HG03469 (cell line): ENCODE measurements at regions not wholly inside any gene's neighbourhood (a gene's known extent, or its start where the extent isn't known, plus 50 kb on each side); places are given as distances from the start of the nearest gene placed in this dataset.
"Not testable (repeated sequence)": the region's sequence is repeated elsewhere in the genome, so short reads cannot be mapped to it uniquely, and the experiment has no call there.

Experiments
- ATAC-seq: cut with Tn5 transposase; IDR thresholded peaks from one replicate; pipeline ENCODE4 v1.9.1; 2021; ENCODE audit warnings: mild to moderate bottlenecking, moderate library complexity, moderate number of reproducible peaks; ENCODE audit not compliant: unreplicated experiment

DNA sequence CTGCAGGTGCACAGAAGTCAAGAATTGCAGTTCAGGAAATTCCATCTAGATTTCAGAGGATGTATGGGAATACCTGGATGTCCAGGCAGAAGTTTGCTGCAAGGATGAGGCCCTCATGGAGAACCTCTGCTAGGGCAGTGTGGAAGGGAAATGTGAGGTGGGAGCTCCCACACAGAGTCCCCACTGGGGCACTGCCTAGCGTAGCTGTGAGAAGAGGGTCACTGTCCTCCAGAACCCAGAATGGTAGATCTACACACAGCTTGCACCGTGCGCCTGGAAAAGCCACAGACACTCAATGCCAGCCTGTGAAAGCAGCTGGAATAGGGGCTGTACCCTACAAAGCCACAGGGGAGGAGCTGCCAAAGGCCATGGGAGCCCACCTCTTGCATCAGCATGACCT is 681.4 kb downstream of the EPHA7 start:
- ATAC-seq: no peak

DNA sequence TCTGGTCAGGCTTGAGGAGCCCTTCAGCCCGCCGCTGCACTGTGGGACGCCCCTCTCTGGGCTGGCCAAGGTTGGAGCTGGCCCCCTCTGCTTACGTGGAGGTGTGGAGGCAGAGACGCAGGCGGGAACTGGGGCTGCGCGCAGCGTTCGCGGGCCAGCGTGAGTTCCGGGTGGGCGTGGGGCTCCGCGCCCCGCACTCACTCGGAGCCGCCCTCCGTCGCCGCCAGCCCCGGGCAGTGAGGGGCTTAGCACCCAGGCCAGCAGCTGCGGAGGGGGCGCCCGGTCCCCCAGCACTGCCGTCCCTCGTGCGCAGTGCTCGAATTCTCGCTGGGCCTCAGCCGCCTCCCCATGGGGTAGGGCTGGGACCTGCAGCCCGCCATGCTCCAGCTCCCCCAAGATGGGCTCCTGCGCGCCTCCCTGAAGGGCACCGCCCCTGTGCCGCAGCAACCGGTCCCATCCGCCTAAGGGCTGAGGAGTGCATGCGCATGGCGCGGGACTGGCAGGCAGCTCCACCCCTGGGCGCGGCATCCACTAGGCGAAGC is 695.9 kb downstream of the EPHA7 start:
- no peak for ATAC-seq

DNA sequence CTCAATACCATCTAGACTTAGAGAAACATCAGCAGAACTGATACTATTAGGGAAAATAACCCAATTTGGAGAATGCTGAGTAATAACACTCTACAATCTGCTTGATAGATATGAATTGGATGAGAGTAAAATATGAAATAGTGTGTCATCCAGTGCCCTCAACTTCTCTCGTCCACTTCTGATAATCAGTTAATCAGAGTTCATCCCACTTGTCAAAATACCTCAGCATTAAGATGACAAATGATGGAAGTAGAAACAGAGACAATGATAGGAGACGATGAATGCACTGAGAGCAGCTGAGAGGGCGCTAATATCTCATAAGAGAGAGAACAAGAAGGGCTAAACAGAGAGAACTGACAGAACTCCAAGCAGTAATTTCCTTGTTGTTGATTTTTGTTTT is 699.6 kb downstream of the EPHA7 start:
- no peak for ATAC-seq

DNA sequence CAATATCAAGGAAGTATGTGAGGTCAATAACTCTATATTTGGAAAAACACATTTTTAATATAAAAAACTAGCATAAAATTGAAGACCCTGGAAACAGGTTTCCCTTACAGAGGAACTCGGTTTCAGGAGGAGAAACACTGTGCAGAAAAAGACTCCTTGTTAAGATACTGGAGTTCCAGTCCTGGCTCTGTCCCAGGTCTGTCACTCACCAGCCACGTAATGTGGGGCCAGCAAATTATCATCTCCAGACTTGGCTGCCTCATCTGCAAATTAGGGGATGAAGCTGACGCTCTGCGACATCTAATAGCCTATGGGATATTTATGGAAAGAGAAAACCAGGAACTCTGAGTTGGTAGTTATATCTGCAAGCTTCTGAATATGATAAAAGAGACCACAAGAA is 702.7 kb downstream of the EPHA7 start:
- no peak for ATAC-seq

DNA sequence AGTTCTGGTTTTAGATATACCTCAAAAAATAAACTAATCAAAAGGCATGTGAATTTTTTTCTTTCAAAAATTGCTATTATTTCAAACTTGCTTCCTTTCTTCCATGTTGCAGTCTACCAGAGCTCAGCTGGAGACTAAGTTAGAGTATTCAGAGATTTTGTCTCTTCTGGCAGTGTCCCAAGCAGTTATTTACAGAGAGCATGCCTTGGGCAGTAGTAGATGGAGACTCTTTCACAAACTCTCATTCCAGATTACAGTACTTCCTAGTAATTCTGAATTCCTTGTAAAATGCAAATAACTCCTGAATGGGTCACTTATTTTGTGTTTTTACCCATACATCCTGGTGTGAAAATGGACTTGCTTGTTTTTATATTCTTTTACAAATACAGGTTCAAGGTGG is 703.4 kb downstream of the EPHA7 start:
- ATAC-seq: no peak

DNA sequence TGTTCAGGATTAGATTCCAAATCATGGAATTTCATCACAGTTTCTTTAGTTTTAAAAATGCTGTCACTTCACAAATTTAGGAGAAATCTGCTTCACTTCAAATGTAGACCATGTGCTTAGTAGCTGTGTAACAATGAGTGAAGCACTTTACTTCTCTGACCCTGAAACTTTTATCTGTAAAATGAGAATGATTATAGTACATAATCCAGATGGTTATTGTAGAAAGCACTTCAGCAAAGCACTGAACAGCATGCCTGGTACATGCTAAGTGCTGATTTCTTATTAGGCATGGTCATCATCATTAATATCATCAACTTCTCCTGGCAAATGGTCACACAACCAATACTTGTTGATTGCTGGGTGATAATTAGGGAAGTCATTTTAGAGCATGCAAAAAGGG is 705.0 kb downstream of the EPHA7 start:
- no peak for ATAC-seq

DNA sequence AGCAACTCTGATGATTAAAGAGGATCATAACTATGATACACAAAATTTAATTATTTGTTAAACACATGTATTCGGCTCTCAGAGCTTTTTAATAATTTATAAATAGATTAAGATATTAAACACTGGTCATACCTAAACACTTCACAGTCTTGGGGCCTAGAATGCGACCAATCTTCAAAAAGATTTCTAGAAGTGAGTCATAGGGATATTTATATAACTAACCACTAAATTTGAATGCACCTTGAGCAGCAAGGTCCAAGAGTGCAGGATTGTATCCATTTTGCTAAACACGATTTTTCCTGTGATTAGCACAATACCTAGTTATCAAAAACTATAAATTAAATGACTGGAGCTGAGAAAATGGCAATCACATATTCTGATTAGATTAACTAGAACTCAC is 709.3 kb downstream of the EPHA7 start:
- peak; percentile 78 for ATAC-seq

DNA sequence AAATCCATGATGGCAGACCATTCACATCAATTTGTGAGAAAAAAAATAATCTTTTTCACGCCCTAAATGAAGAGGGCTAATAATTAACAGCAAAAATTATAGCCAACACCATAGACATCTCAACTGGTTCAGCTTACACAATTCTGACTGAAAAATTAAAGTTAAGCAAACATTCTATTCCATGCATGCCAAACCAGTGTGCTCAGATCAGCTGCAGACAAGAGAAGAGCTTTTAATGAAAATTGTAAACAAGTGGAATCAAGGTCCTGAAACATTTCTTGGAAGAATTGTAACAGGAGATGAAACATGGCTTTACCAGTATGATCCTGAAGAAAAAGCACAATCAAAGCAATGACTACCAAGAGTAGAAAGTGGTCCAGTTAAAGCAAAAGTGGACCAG is 710.4 kb downstream of the EPHA7 start:
- ATAC-seq: no peak

DNA sequence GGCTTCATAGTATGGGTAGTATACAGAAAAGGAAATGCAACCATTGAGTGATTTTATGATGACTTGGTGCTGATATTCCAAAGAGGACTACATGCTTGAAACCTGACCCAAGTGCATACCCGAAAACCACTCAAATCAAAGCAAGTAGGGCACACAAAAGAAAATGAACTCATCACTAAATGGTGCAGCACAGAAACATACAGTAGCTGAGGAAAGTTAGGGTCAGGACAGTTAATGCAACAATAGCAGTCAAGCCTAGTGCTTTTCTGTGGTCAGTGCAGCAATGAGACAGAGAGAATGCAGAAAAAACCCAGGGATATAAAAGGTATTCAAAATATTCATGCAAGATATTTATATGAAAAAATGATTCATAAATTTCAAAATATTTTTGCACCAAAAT is 711.1 kb downstream of the EPHA7 start:
- ATAC-seq: no peak

DNA sequence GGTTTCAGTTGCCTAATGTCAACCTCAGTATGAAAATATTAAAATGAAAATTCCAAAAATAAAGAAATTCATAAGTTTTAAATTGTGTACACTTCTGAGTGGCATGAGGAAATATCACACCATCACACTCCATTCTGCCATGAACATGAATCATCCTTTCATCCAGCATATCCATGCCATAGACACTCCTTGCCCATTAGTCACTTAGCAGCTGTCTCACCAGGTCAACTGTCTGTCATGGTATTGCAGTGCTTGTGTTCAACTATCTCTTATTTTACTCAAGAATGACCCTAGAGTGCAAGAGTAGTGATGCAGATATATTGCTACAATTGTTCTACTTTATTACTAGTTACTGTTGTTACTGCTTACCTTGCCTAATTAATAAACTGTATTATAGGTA is 712.4 kb downstream of the EPHA7 start:
- no peak for ATAC-seq

DNA sequence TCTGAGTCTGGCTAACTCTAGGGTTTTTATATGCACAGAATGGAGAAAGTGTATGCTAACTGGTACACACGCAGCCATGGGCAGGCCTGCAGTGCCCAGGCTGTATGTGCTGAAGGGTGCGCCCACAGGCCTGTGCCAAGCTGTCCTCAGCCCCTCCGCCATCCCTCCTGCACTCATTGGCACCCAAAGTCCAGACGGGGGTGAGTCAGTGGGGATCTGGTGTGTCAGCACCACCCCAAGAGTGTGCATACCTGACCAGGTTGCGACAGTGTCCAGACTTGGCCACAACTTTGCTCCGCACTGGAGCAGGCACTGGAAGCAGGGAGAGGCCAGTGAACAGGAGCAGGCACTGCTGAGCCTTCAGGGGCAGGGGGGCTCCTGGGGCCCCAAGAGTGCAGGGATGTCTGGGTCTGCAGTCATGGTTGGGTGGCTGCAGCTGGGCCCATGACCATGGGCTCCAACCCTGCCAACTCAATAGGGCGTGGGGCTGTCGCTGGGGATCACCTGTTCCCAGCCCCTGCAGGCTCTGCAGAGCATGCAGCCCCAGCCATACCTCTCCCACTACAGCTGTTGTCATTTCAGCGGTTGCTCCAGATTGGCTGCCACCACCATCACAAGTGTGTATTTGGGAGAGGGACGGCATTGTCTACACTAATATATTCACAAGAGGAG is 717.8 kb downstream of the EPHA7 start:
- ATAC-seq: no peak

DNA sequence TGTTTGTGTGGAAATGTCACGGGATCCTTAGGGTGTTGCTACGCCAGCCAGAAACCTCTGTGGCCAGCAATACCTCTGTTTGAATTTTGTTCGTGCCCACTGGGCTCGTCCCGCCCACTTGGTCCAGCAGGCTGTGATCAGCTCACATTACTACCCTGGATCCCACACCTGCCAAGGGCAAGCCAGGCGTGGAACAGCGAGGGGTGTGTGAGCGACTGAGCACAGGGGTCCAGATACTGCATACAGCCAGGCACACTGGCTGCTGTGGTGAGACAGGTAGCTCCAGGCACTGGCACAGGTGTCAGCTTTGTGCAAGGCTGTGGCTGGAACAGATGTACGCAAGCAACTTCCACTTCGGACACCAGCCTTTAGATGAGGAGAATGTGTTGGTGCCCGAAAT is 718.9 kb downstream of the EPHA7 start:
- ATAC-seq: no peak

DNA sequence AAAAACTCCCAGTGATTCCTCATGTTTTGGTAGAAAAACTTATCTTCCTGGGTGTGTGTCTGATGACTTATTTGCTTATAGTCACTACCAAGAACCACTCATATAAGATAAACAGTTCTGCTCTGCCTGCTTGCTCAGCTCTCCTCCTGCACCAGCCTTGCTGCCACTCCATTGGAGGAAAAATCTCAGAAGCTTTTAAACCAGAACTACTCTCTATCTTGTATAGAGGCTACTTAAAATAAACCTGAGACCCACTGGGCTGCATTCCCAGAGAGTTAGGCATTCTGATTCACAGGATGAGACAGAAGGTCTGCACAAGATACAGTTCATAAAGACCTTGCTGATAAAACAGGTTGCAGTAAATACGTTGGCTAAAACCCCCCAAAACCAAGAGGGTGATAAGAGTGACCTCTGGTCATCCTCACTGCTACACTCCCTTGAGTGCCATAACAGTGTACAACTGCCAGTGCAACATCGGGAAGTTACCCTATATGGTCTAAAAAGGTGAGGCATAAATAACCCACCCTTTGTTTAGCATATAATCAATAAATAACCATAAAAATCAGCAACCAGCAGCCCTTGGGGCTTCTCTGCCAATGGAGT is 728.3 kb downstream of the EPHA7 start:
- ATAC-seq: no peak

DNA sequence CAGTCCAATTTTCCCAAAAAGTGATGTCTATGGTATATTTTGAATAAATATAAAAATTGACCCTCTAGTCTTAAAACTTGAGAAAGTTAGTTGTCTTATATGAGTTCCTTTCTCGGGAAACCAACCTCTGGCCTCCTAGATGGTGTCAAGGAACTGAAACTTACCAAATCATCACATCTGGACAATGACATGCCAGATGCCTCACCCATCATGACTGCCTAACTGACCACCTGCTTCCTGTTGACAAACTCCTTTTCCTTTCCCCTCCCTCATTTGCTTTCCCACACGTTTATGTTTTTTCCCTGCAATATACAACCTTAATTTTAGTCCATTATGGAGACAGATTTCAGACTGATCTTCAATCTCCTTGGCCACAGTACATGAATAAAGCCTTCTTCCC is 731.0 kb downstream of the EPHA7 start:
- ATAC-seq: no peak

DNA sequence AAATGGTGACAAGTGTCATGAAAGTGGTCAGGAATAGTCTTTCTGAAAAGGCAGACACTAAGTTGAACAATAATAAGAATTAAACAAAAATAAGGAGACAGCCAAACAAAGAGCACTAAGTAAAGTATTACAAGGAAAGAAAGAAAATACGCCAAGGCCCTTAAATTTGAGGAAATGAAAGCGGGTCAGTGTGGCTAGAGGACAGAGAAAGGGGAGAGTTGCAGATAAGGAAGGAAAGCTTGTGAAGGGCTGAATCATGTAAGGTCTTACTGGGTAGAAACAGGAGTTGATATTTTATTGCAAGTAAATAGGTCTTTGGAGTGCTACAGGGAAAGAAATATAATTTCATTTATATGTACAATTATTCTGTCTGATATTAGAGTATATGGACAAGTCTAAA is 732.1 kb downstream of the EPHA7 start:
- ATAC-seq: no peak

DNA sequence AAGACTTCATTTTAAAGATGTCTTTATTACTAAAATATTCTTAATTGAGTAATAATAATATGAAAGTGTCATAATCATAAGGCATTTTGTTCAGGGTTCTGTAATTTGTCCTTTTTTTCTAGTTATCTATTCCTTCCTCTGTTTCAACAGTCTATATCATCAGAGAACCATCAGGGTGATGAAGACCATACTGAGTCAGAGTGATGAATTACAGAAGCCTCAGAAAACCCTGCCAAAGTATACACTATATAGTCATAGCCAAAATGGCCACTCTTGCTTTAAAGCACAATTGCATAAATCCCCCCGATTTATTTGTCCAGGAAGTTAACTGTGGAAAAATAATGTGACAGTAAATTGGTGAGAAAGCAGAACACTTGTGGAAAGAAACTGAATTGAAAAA is 735.0 kb downstream of the EPHA7 start:
- ATAC-seq: no peak

DNA sequence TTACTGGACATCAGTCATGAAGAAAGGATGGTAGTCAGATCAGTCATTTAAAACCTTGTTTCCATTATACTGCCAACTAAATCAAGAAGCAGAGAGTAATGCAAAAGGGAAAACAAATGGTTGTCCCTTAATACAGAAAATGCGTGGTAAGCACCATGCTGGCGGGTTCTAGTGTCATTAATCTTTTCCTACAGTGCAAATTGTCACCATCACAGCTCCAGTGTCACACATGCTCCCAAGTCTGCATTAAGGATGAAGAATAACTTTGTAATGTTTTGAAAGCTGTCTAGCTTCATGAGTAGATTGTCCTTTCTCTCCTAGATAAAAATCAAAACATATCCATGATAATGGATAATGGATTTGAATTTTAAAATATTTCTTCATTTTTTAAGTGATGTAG is 735.6 kb downstream of the EPHA7 start:
- no peak for ATAC-seq

DNA sequence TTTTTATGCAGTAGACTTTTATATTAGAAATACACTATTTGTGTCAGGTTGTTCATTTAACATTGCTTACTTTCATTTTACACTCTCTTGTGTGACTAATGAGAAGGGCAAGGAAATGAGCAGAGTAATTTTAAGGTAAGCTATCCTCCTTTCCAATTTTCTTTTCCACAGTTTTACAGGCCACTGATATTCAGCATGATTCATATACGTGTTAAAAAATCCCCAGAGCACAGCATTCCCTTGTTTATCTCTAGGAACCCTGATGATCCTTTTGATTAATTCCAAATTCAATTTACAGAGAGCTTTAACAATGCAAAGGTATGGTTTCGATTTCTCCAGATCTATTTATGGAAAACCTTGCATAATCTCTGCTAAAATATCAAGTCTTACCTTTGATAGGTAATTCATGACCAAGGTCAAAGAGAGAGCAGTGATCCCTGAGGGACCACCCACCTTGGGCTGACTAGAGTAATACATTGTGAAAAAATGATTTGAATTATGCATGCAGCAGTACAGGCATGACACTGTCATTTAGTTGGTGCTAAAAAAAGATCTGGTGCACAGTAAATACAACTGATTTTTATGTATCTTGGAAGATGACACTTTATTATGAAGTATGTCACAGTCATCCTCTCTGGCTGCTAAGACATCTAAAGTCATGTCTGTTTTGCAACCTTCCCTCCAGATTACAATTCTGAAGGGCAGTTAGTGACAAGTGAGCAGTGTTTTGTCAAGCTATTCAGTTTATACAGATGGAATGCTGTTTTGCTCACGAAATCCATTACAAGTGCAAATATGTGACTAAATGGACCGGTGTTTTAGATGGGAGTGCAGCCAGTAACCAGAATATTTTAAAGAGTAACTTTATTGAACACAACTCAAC is 736.6 kb downstream of the EPHA7 start:
- no peak for ATAC-seq

DNA sequence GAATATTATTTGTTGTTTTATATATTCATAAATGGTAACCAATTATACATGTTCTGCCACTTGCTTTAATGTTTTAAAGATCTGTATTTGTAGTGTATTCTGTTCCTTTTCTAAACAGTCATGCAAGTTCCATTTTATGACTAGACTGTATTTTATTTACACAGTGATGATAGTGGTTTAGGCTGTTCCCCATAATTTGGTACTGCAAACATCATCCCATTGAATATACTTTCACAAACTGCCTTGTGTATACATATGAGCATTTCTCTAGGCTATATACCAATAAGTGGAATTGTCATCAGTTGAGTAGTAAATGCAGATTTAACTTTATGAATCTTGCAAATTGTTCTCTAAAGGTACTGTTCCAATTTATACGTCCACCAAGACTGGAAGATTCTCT is 738.0 kb downstream of the EPHA7 start:
- no peak for ATAC-seq

DNA sequence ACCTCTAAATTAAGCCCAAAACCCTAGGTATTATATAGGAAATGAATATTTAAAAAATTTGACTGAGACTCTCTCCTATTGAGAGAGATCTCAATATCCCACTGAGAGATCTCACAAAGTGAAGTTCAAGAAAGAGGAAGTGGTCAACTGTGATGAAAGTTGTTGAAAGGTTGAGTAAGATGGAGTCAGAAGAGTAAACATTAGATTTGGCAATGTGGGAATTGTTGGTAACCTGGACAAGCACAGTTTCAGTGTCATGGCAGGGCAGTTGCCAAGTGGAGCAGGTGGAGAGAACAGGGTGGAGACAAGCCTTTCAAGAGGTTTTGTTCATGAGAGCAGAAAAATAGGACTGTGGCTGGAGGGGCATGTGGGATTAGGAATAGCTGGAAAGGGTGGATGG is 747.9 kb downstream of the EPHA7 start:
- ATAC-seq: not testable (repeated sequence)

DNA sequence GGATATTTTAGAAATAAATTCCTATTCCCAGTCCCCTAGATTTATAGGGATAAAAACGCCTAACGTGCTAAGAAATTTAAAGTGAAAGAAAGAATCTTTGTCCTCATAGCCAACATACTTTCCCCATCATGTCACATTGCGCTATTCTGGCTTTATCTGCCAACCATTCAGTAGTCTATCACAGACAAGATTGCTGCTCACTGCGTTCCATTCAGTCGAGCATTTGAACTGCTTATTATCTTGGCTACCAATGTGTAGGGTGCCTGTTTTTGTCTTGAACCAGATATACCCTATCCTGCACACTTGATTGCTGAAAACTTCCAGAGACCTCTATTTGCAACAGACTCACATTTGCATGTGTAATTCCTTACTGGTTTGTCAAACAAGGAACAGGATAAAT is 751.5 kb downstream of the EPHA7 start:
- ATAC-seq: no peak
